ENCODE measurements at regions not wholly inside any gene's neighbourhood (a gene's known extent, or its start where the extent isn't known, plus 50 kb on each side); places are given as distances from the start of the nearest gene placed in this dataset.

GRCh38 chr3:32049916-32050315 is 56.5 kb upstream of the GPD1L start:
- TF ChIP-seq CTCF (IDR thresholded peaks at IDR 0.05 in 8 of 11, conservative IDR thresholded peaks at IDR 0.05 in 3 of 11) (no peak), POLR2A (IDR thresholded peaks at IDR 0.05) (no peak), POLR2AphosphoS5 (IDR thresholded peaks at IDR 0.05) (peak in 1 of 3 donors; percentile 37)

All from spleen (tissue), 7 donors.